K562 (cell line): ENCODE measurements at regions not wholly inside any gene's neighbourhood (a gene's known extent, or its start where the extent isn't known, plus 50 kb on each side); places are given as distances from the start of the nearest gene placed in this dataset.

Source experiments
- ATAC-seq: fragments of 200-7000 bp; cut with Tn5 transposase; 3 replicates; pipeline ENCODE4 v1.9.1; 2020; ENCODE audit warnings: moderate library complexity
- BruUV-seq: library from RNA; stranded (reverse); fragments of 400-500 nt; replicated peaks from 2 replicates; lab custom pipeline; 2021; lab: Mats Ljungman, UMichigan
- CTCF ChIA-PET: fragments of 300-600 bp; formaldehyde crosslinking; extraction: SDS; loops from one replicate; lab custom pipeline; 2021; ENCODE audit warnings: low intra/inter-chr PET ratio; lab: Yijun Ruan, JAX
- POLR2A ChIA-PET: fragments of 300-600, 350-650 bp; sonication (Branson Sonifier 250); formaldehyde crosslinking; extraction: SDS; loops from one replicate; lab custom pipeline; 2021; ENCODE audit warnings: antibody characterized with exemption, inconsistent platforms; lab: Yijun Ruan, JAX
- DNase-seq, 4 experiments: peaks; one replicate each; pipeline versions ENCODE4 v3.0.0 to v3.0.0-alpha.2; 2011 to 2018; ENCODE audit warnings: low spot score in 3 of 4, mixed read lengths in 3 of 4; ENCODE audit errors: extremely low read depth in 1 of 4
- FAIRE-seq: peaks from 2 replicates; lab custom pipeline; 2011; peaks lifted over from hg19 to GRCh38; lab: Jason Lieb, UNC
- H2AFZ ChIP-seq: 2 replicates; pipeline ENCODE4 v1.6.0; 2011; ENCODE audit warnings: low read depth, low read length, control low read depth, inconsistent platforms
- H3K27ac ChIP-seq: fragments of 200-600 bp; 3 replicates; pipeline ENCODE4 v1.8.0; 2011; ENCODE audit warnings: low read depth, mild to moderate bottlenecking, control low read depth, inconsistent platforms, low read length, moderate library complexity, mixed read lengths; ENCODE audit errors: extremely low read depth
- H3K27me3 ChIP-seq, 2 experiments: fragments of 300-600 bp in 1 of 2; 2 replicates in 1 of 2; 3 replicates in 1 of 2; pipeline versions ENCODE4 v1.6.0 to v1.8.0; 2011; ENCODE audit warnings: inconsistent platforms in 2 of 2, low read length in 2 of 2, mild to moderate bottlenecking in 1 of 2, mixed read lengths in 1 of 2, moderate library complexity in 1 of 2; ENCODE audit not compliant: control insufficient read depth in 2 of 2, insufficient read depth in 2 of 2
- H3K36me3 ChIP-seq: fragments of 300-600 bp; 3 replicates; pipeline ENCODE4 v1.8.0; 2011; ENCODE audit warnings: mild to moderate bottlenecking, low read length, inconsistent platforms; ENCODE audit not compliant: control insufficient read depth, insufficient read depth
- H3K4me1 ChIP-seq, 2 experiments: fragments of 200-600 bp in 1 of 2; replicated peaks in 1 of 2; 2 replicates in 1 of 2; 3 replicates in 1 of 2; pipeline versions ENCODE4 v1.5.1 to v1.8.0; 2011; ENCODE audit warnings: inconsistent platforms in 2 of 2, low read length in 2 of 2, mild to moderate bottlenecking in 1 of 2, mixed read lengths in 1 of 2, moderate library complexity in 1 of 2; ENCODE audit not compliant: control insufficient read depth in 2 of 2, insufficient read depth in 2 of 2
- H3K4me2 ChIP-seq: 2 replicates; pipeline ENCODE4 v1.6.1; 2011; ENCODE audit warnings: low read length, control low read depth, inconsistent platforms, mixed read lengths; ENCODE audit not compliant: insufficient read depth
- H3K4me3 ChIP-seq: fragments of 200-600 bp; sonication (generic), shearing (Covaris generic); 2 replicates; pipeline ENCODE4 v1.5.1; 2016; ENCODE audit warnings: control low read depth, inconsistent platforms
- H3K79me2 ChIP-seq: fragments of 200-600 bp; 3 replicates; pipeline ENCODE4 v1.8.0; 2011; ENCODE audit warnings: low read length, inconsistent platforms; ENCODE audit not compliant: control insufficient read depth, insufficient read depth
- H3K9ac ChIP-seq, 2 experiments: 2 replicates each; pipeline versions ENCODE4 v1.6.0 to v1.6.1; 2011; ENCODE audit warnings: low read depth in 2 of 2, low read length in 2 of 2, control low read depth in 1 of 2, inconsistent platforms in 1 of 2, mild to moderate bottlenecking in 1 of 2, mixed read lengths in 1 of 2; ENCODE audit not compliant: insufficient read depth in 1 of 2
- H3K9me1 ChIP-seq: one replicate; pipeline ENCODE4 v1.6.0; 2011; ENCODE audit warnings: inconsistent platforms, mild to moderate bottlenecking, low read length, moderate library complexity; ENCODE audit not compliant: control insufficient read depth, insufficient read depth
- H3K9me3 ChIP-seq: replicated peaks from 2 replicates; pipeline ENCODE4 v1.5.1; 2011; ENCODE audit warnings: low read depth, low read length, inconsistent platforms; ENCODE audit not compliant: control insufficient read depth, insufficient read depth
- H4K20me1 ChIP-seq: replicated peaks from 2 replicates; pipeline ENCODE4 v1.6.1; 2011; ENCODE audit warnings: low read length, inconsistent platforms, mixed read lengths; ENCODE audit not compliant: control insufficient read depth, insufficient read depth
- CBX1 ChIP-seq: sonication (generic); IDR thresholded peaks from 2 replicates; pipeline ENCODE4 v1.6.1; 2016; ENCODE audit warnings: antibody characterized with exemption, low read depth, mild to moderate bottlenecking
- CXXC5 ChIP-seq: fragments of 250-450 bp; sonication (Bioruptor Pico); IDR thresholded peaks from 2 replicates; pipeline ENCODE4 v1.8.0; 2022; ENCODE audit warnings: inconsistent platforms, mild to moderate bottlenecking, moderate library complexity
- ERF ChIP-seq: fragments of 450-650 bp; formaldehyde crosslinking; IDR thresholded peaks from 2 replicates; pipeline ENCODE4 v1.4.0; 2020; ENCODE audit warnings: mild to moderate bottlenecking, mixed read lengths
- NFE2L1 ChIP-seq: fragments of 450-650 bp; IDR thresholded peaks from 2 replicates; pipeline ENCODE4 v1.6.1; 2016; ENCODE audit warnings: missing genetic modification characterization, low read depth, mild to moderate bottlenecking, missing compliant biosample characterization, moderate library complexity, borderline replicate concordance
- PHB2 ChIP-seq: fragments of 450-650 bp; IDR thresholded peaks from 2 replicates; pipeline ENCODE4 v1.6.1; 2017; ENCODE audit warnings: low read depth
- ZNF695 ChIP-seq: fragments of 450-650 bp; formaldehyde crosslinking; IDR thresholded peaks from 2 replicates; pipeline ENCODE4 v1.4.0; 2020; ENCODE audit warnings: mild to moderate bottlenecking, moderate library complexity
- ZNF79 ChIP-seq: fragments of 250-450 bp; sonication (Bioruptor Pico); IDR thresholded peaks from 2 replicates; pipeline ENCODE4 v1.4.0; 2020; ENCODE audit warnings: low read depth, mild to moderate bottlenecking, moderate library complexity
- WGBS: fragments of 100-300 bp; shearing (Covaris generic); methylation state at CpG from one replicate; pipeline ENCODE4 v1.1.6; 2016; ENCODE audit warnings: low coverage, mixed read lengths; ENCODE audit not compliant: insufficient coverage; ENCODE audit errors: missing lambda C conversion rate; 5-methylcytosine and 5-hydroxymethylcytosine counted together
- in situ Hi-C: fragments of 300-500 bp; cut with MboI; formaldehyde crosslinking; loops from 4 replicates; pipeline ENCODE4 v1.15.0; 2018; ENCODE audit warnings: inconsistent platforms, mixed read lengths
- intact Hi-C: fragments of 100-400 bp; cut with micrococcal nuclease; formaldehyde crosslinking; loops from 2 replicates; pipeline ENCODE4 v1.14.2; 2022
- TF ChIP-seq, protein P1 (sequence below): fragments of 250-450 bp; sonication (Bioruptor Pico); IDR thresholded peaks from 2 replicates; pipeline ENCODE4 v1.8.0; 2021; ENCODE audit warnings: mild to moderate bottlenecking, moderate library complexity
- TF ChIP-seq, protein P2 (sequence below): sonication (generic); formaldehyde crosslinking; IDR thresholded peaks from 2 replicates; pipeline ENCODE4 v1.8.0; 2023; ENCODE audit warnings: missing genetic modification reagents, mild to moderate bottlenecking, borderline replicate concordance
- TF ChIP-seq, protein P3 (sequence below): fragments of 250-450 bp; sonication (Bioruptor Pico); IDR thresholded peaks from 2 replicates; pipeline ENCODE4 v1.9.0; 2021; ENCODE audit warnings: mild to moderate bottlenecking

DNA sequence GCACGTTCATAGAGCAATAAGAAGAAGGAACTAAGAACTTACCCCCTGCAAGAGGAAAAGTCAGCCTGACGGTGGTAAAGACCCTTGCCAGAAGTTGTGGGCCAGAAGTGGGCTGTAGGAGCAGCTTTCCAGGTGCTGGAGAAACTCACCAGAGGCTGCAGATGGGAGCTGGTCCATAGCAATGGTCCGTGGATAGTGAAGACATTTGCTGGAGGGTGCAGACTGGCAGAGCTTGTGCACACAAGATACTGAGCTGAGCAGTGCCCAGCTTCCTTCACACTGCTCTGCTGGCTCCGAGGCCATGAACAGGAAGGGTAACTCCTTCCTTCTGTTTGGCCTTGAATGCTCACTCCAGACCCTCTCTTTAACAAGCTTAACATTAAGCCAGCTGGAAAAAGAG is 149.8 kb upstream of the BNIP2 start:
- Histone ChIP-seq H2AFZ (no peak overlapping the region), H3K4me1 (no peaks in the 10 kb centered on the region), H3K9me1 (no peaks in the 10 kb centered on the region), H3K9me3 (no peaks in the 10 kb centered on the region), H3K36me3 (no peaks in the 10 kb centered on the region), H3K4me2 (no peak overlapping the region), H3K4me3 (no peak overlapping the region), H3K27me3 (no peaks in the 10 kb centered on the region), H4K20me1 (no peaks in the 10 kb centered on the region), H3K27ac (no peak overlapping the region), H3K9ac (no peak overlapping the region), H3K79me2 (no peaks in the 10 kb centered on the region)
- ATAC-seq (no peak), FAIRE-seq (no peak), DNase-seq (no peak)
- in situ Hi-C loops = no loop called here
- intact Hi-C loops = no loop called here
- WGBS = 2% methylated on average over 4 of the region's 4 CpGs
- no TSS peak for BruUV-seq
- TF ChIP-seq ZNF695 = no peak
- TF ChIP-seq, protein P1, sequence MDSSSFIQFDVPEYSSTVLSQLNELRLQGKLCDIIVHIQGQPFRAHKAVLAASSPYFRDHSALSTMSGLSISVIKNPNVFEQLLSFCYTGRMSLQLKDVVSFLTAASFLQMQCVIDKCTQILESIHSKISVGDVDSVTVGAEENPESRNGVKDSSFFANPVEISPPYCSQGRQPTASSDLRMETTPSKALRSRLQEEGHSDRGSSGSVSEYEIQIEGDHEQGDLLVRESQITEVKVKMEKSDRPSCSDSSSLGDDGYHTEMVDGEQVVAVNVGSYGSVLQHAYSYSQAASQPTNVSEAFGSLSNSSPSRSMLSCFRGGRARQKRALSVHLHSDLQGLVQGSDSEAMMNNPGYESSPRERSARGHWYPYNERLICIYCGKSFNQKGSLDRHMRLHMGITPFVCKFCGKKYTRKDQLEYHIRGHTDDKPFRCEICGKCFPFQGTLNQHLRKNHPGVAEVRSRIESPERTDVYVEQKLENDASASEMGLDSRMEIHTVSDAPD (CRISPR knock-in tag) = no peak
- TF ChIP-seq PHB2 = no peak
- ChIA-PET POLR2A (interaction anchor here (0.5 to 0.6 kb wide), 2 partner anchors 21 to 1207 kb away, joined by 3 to 4 read pairs; no protein-coding TSS in a partner anchor), CTCF (no interaction called here)

DNA sequence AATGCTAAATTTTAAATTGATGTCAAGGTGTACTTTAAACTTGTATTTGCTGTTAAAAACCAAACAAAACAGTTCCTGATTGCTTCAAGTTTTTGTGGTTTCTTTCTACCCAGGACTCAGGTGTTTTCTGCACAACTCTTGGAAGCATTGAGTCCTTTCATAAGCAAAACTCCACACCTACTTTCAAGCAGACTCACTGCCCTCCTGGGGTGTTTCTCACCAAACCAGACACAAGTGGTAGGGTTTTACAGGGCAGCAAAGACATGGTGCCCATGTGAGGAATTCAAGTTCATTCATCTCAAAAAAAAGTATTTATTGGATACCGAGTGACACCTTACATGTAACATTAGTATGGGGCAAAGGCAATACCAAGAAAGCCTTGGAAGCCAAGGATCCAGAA is 146.7 kb upstream of the BNIP2 start:
- WGBS = 0% methylated on average over 1 of the region's 1 CpG
- DNase-seq (no peak), ATAC-seq (no peak), FAIRE-seq (no peak)
- no peak overlapping the region for H3K4me3 ChIP-seq
- POLR2A ChIA-PET = no interaction called here
- no peak overlapping the region for H3K4me2 ChIP-seq
- no peaks in the 10 kb centered on the region; a peak in 1 of 5 replicates for H3K27me3 ChIP-seq
- intact Hi-C loops (no loop called here), in situ Hi-C loops (no loop called here)
- H3K4me1 ChIP-seq = no peaks in the 10 kb centered on the region
- no peaks in the 10 kb centered on the region for H3K79me2 ChIP-seq
- no peak overlapping the region for H3K9ac ChIP-seq
- H2AFZ ChIP-seq = no peak overlapping the region
- BruUV-seq = no TSS peak
- H4K20me1 ChIP-seq = no peaks in the 10 kb centered on the region
- CTCF ChIA-PET = no interaction called here
- no peaks in the 10 kb centered on the region for H3K36me3 ChIP-seq
- H3K9me3 ChIP-seq = no peaks in the 10 kb centered on the region
- H3K9me1 ChIP-seq = no peaks in the 10 kb centered on the region
- no peak overlapping the region for H3K27ac ChIP-seq
- TF ChIP-seq, protein P2, sequence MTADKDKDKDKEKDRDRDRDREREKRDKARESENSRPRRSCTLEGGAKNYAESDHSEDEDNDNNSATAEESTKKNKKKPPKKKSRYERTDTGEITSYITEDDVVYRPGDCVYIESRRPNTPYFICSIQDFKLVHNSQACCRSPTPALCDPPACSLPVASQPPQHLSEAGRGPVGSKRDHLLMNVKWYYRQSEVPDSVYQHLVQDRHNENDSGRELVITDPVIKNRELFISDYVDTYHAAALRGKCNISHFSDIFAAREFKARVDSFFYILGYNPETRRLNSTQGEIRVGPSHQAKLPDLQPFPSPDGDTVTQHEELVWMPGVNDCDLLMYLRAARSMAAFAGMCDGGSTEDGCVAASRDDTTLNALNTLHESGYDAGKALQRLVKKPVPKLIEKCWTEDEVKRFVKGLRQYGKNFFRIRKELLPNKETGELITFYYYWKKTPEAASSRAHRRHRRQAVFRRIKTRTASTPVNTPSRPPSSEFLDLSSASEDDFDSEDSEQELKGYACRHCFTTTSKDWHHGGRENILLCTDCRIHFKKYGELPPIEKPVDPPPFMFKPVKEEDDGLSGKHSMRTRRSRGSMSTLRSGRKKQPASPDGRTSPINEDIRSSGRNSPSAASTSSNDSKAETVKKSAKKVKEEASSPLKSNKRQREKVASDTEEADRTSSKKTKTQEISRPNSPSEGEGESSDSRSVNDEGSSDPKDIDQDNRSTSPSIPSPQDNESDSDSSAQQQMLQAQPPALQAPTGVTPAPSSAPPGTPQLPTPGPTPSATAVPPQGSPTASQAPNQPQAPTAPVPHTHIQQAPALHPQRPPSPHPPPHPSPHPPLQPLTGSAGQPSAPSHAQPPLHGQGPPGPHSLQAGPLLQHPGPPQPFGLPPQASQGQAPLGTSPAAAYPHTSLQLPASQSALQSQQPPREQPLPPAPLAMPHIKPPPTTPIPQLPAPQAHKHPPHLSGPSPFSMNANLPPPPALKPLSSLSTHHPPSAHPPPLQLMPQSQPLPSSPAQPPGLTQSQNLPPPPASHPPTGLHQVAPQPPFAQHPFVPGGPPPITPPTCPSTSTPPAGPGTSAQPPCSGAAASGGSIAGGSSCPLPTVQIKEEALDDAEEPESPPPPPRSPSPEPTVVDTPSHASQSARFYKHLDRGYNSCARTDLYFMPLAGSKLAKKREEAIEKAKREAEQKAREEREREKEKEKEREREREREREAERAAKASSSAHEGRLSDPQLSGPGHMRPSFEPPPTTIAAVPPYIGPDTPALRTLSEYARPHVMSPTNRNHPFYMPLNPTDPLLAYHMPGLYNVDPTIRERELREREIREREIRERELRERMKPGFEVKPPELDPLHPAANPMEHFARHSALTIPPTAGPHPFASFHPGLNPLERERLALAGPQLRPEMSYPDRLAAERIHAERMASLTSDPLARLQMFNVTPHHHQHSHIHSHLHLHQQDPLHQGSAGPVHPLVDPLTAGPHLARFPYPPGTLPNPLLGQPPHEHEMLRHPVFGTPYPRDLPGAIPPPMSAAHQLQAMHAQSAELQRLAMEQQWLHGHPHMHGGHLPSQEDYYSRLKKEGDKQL (CRISPR knock-in tag) = no peak
- TF ChIP-seq ERF (CRISPR knock-in tag) (no peak), PHB2 (no peak), CBX1 (no peak), ZNF79 (no peak), CXXC5 (no peak), NFE2L1 (tag) (no peak)
- TF ChIP-seq, protein P3, sequence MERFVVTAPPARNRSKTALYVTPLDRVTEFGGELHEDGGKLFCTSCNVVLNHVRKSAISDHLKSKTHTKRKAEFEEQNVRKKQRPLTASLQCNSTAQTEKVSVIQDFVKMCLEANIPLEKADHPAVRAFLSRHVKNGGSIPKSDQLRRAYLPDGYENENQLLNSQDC (CRISPR knock-in tag) = no peak
